ENCODE measurements at regions not wholly inside any gene's neighbourhood (a gene's known extent, or its start where the extent isn't known, plus 50 kb on each side); places are given as distances from the start of the nearest gene placed in this dataset.
"Not testable (repeated sequence)": the region's sequence is repeated elsewhere in the genome, so short reads cannot be mapped to it uniquely, and the experiment has no call there.

- no peak for DNase-seq (ENCODE audit: low read depth in 1 of 2, low spot score in 1 of 2)
These were observed 112.9 kb upstream of the DTNBP1 start for GRCh38 chr6:15775741-15776140.

- DNase-seq (ENCODE audit: low read depth in 1 of 2, low spot score in 1 of 2), result no peak
These were observed 112.3 kb upstream of the DTNBP1 start for GRCh38 chr6:15775076-15775634.

GRCh38 chr6:15773806-15774410 is 111.1 kb upstream of the DTNBP1 start:
- DNase-seq (ENCODE audit: low read depth in 1 of 2, low spot score in 1 of 2), result no peak

- DNase-seq (ENCODE audit: low read depth in 1 of 2, low spot score in 1 of 2), result no peak
These were observed 107.7 kb upstream of the DTNBP1 start for GRCh38 chr6:15770347-15771143.

- no peak for DNase-seq (ENCODE audit: low read depth in 1 of 2, low spot score in 1 of 2)
These were observed 106.7 kb upstream of the DTNBP1 start for GRCh38 chr6:15769511-15770018.

GRCh38 chr6:15768999-15769398 is 106.2 kb upstream of the DTNBP1 start:
- no peak for DNase-seq (ENCODE audit: low read depth in 1 of 2, low spot score in 1 of 2)

- no peak for DNase-seq (ENCODE audit: low read depth in 1 of 2, low spot score in 1 of 2)
These were observed 101.0 kb upstream of the DTNBP1 start for GRCh38 chr6:15763837-15764236.

GRCh38 chr6:15763364-15763763 is 100.5 kb upstream of the DTNBP1 start:
- no peak for DNase-seq (ENCODE audit: low read depth in 1 of 2, low spot score in 1 of 2)

- DNase-seq (ENCODE audit: low read depth in 1 of 2, low spot score in 1 of 2), result no peak
These were observed 98.2 kb upstream of the DTNBP1 start for GRCh38 chr6:15761045-15761502.

- no peak for DNase-seq (ENCODE audit: low read depth in 1 of 2, low spot score in 1 of 2)
These were observed 95.9 kb upstream of the DTNBP1 start for GRCh38 chr6:15758631-15759215.

- DNase-seq (ENCODE audit: low read depth in 1 of 2, low spot score in 1 of 2), result no peak
These were observed 92.7 kb upstream of the DTNBP1 start for GRCh38 chr6:15755526-15755925.

GRCh38 chr6:15754706-15755079 is 91.9 kb upstream of the DTNBP1 start:
- no peak for DNase-seq (ENCODE audit: low read depth in 1 of 2, low spot score in 1 of 2)

GRCh38 chr6:15754035-15754705 is 91.3 kb upstream of the DTNBP1 start:
- no peak for DNase-seq (ENCODE audit: low read depth in 1 of 2, low spot score in 1 of 2)

GRCh38 chr6:15752820-15753219 is 90.0 kb upstream of the DTNBP1 start:
- DNase-seq (ENCODE audit: low read depth in 1 of 2, low spot score in 1 of 2), result no peak

GRCh38 chr6:15751721-15752350 is 89.0 kb upstream of the DTNBP1 start:
- no peak for DNase-seq (ENCODE audit: low read depth in 1 of 2, low spot score in 1 of 2)

GRCh38 chr6:15748341-15748740 is 85.5 kb upstream of the DTNBP1 start:
- no peak for DNase-seq (ENCODE audit: low read depth in 1 of 2, low spot score in 1 of 2)

- DNase-seq (ENCODE audit: low read depth in 1 of 2, low spot score in 1 of 2), result no peak
These were observed 84.6 kb upstream of the DTNBP1 start for GRCh38 chr6:15747354-15747883.

GRCh38 chr6:15745781-15746180 is 83.0 kb upstream of the DTNBP1 start:
- DNase-seq (ENCODE audit: low read depth in 1 of 2, low spot score in 1 of 2), result no peak

GRCh38 chr6:15744818-15745402 is 82.1 kb upstream of the DTNBP1 start:
- no peak for DNase-seq (ENCODE audit: low read depth in 1 of 2, low spot score in 1 of 2)

- DNase-seq (ENCODE audit: low read depth in 1 of 2, low spot score in 1 of 2), result not testable (repeated sequence)
These were observed 79.2 kb upstream of the DTNBP1 start for GRCh38 chr6:15742013-15742412.

Data from activated CD4-positive, alpha-beta T cell treated with anti-CD3 and anti-CD28 coated beads, Interleukin-2, amount 50 U/mL, for 24 hours (primary cell).